H1 (cell line): ENCODE measurements at regions not wholly inside any gene's neighbourhood (a gene's known extent, or its start where the extent isn't known, plus 50 kb on each side); places are given as distances from the start of the nearest gene placed in this dataset.

Experiments used
- BACH1 ChIP-seq: IDR thresholded peaks from 2 replicates; pipeline ENCODE4 v1.6.1; 2012; ENCODE audit warnings: low read length, improper control_type of control experiment
- CHD7 ChIP-seq: fragments of 300-600 bp; sonication (generic); IDR thresholded peaks from 2 replicates; pipeline ENCODE4 v1.7.1; 2012; ENCODE audit warnings: low read length, moderate library complexity, mild to moderate bottlenecking, inconsistent platforms; ENCODE audit not compliant: insufficient replicate concordance
- E2F6 ChIP-seq: IDR thresholded peaks from 2 replicates; pipeline ENCODE4 v1.6.1; 2012; ENCODE audit warnings: inconsistent platforms
- FOSL1 ChIP-seq: IDR thresholded peaks from 2 replicates; pipeline ENCODE4 v1.6.1; 2011; ENCODE audit warnings: mild to moderate bottlenecking, low read depth, low read length, moderate library complexity; ENCODE audit not compliant: insufficient read depth
- KDM1A ChIP-seq: fragments of 200-600, 300-600 bp; sonication (generic); IDR thresholded peaks from 2 replicates; pipeline ENCODE4 v1.7.1; 2016; ENCODE audit warnings: mild to moderate bottlenecking, low read length, borderline replicate concordance
- KDM5A ChIP-seq: fragments of 200-600 bp; IDR thresholded peaks from 2 replicates; pipeline ENCODE4 v1.7.1; 2012; ENCODE audit warnings: mild to moderate bottlenecking, low read length, inconsistent platforms, mixed read lengths
- MAFK ChIP-seq: IDR thresholded peaks from 2 replicates; pipeline ENCODE4 v1.6.1; 2012; ENCODE audit warnings: low read depth, mild to moderate bottlenecking, improper control_type of control experiment, low read length
- POLR2AphosphoS5 ChIP-seq: IDR thresholded peaks from 2 replicates; pipeline ENCODE4 v1.6.1; 2011; ENCODE audit warnings: low read depth, low read length
- SIN3A ChIP-seq, 2 experiments: IDR thresholded peaks in 1 of 2; conservative IDR thresholded peaks in 1 of 2; 2 replicates each; pipeline ENCODE4 v1.6.1; 2011 to 2012; ENCODE audit warnings: low read length in 2 of 2, improper control_type of control experiment in 1 of 2, low read depth in 1 of 2, mild to moderate bottlenecking in 1 of 2
- SRF ChIP-seq: IDR thresholded peaks from 2 replicates; pipeline ENCODE4 v1.6.1; 2011; ENCODE audit warnings: mild to moderate bottlenecking, low read depth, low read length, moderate library complexity
- TAF1 ChIP-seq: IDR thresholded peaks from 2 replicates; pipeline ENCODE4 v1.6.1; 2011; ENCODE audit warnings: mild to moderate bottlenecking, low read depth, low read length

GRCh38 chr11:119481021-119481666, 58.2 kb upstream of the THY1 start (continued):
- TF ChIP-seq CHD7 (no peak), POLR2AphosphoS5 (no peak), TAF1 (no peak), E2F6 (0 out of 2 replicates have a peak, but pooled peaks have one; percentile 58), MAFK (no peak), KDM5A (no peak; the same call in 1 of the 2 replicates), SRF (no peak), SIN3A (conservative IDR thresholded peaks at IDR 0.05 in 1 of 2, IDR thresholded peaks at IDR 0.05 in 1 of 2; ENCODE audit: low read depth in 1 of 2, low read length in 2 of 2) (no peak; a peak in 1 of 4 replicates), KDM1A (no peak), FOSL1 (no peak), BACH1 (peak; percentile 50; the same call in 1 of the 2 replicates)
